HG03354 (cell line): ENCODE measurements at regions not wholly inside any gene's neighbourhood (a gene's known extent, or its start where the extent isn't known, plus 50 kb on each side); places are given as distances from the start of the nearest gene placed in this dataset.
"Not testable (repeated sequence)": the region's sequence is repeated elsewhere in the genome, so short reads cannot be mapped to it uniquely, and the experiment has no call there.

Experiments
- ATAC-seq: cut with Tn5 transposase; IDR thresholded peaks from one replicate; pipeline ENCODE4 v1.9.1; 2021; ENCODE audit warnings: mild to moderate bottlenecking; ENCODE audit not compliant: unreplicated experiment, poor library complexity, severe bottlenecking

DNA sequence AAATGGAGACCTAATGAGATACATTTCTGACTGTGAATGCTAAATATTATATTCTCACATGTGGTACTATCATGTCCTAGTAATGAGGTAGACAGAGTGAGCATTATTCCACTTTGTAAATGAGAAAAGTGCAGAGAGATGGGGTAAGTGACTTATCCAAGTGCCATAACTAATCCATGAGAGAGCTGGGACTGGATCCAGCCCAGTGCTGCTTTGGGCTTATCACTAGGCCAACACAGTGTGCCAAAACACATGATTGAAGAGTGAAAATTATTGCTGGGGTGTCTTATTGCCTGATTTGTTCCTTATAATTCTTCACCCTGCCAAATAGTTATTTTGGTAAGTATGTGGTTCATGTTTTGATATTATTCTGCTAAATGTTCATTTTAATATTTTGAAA lies 442.2 kb upstream of the GRAMD2B start:
- ATAC-seq: no peak

DNA sequence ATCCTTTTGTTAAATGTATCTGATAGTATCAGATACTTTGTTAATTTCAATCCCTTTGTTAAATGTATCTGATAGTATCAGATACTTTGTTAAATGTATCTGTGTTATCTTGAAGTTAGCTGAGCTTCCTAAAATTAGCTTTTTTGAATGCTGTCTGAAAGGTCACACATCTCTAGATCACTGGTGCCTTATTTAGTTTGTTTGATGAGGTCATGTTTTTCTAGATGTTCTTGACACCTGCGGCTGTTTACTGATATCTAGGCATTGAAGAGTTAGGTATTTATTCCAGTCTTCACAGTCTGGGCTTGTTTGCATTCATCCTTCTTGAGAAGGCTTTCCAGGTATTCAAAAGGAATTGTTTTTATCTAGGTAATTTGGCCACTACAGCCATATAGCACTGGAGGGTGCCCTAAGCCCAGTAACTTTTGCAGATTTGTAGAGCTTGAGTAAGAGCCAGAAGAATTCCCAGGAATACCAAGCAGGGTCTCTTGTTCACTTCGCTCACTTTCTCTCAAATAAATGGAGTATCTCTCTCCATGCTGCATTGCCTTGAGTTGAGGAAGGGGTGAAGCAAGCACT lies 435.4 kb upstream of the GRAMD2B start:
- no peak for ATAC-seq

GRCh38 chr5:125992050-125992449 lies 431.2 kb upstream of the GRAMD2B start:
- no peak for ATAC-seq

DNA sequence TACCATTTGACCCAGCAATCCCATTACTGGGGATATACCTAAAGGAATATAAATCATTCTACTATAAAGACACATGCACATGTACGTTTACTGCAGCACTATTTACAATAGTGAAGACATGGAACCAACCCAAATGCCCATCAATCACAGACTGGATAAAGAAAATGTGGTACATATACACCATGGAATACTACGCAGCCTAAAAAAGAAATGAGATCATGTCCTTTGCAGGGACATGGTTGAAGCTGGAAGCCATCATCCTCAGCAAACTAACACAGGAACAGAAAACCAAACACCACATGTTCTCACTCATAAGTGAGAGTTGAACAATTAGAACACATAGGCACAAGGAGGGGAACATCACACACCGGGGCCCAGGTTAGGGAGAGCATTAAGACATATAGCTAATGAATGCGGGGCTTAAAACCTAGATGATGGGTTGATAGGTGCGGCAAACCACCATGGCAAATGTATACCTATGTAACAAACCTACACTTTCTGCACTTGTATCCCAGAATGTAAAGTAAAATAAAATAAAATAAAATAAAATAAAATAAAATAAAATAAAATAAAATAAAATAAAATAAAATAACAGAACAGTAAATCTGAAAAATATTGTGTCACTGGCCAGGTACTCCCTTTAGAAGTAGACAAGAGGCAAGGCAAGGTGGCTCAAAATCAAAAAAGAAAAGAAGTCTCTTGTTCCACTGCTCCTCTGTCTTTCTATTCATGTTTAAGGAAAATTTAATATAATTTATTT lies 423.8 kb upstream of the GRAMD2B start:
- not testable (repeated sequence) for ATAC-seq

- ATAC-seq: no peak
Observed at GRCh38 chr5:126000507-126000906, 422.7 kb upstream of the GRAMD2B start.

- ATAC-seq: no peak
Observed at GRCh38 chr5:126002222-126002897, 420.8 kb upstream of the GRAMD2B start.

DNA sequence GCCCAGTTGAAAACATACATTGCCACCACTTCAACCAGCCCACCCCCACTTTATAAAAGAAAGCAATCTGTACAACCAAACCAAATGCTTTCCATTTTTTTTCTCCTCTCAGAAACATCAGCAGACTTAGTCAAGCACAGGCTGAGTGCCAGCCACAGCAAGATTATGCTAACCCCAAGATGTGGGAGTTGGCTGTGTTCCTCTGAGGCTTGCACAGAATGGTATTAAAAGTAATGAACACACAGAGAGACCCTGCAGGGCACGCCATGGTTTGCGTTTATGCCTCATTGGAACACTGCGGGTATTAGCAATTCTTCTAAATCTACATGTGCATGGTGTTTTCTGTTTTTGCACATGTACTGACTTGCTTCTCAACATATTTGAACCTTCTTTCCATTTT lies 419.9 kb upstream of the GRAMD2B start:
- ATAC-seq: no peak

- ATAC-seq: no peak
Observed at GRCh38 chr5:126004636-126005035, 418.6 kb upstream of the GRAMD2B start.

GRCh38 chr5:126007841-126008240 lies 415.4 kb upstream of the GRAMD2B start:
- ATAC-seq: no peak

DNA sequence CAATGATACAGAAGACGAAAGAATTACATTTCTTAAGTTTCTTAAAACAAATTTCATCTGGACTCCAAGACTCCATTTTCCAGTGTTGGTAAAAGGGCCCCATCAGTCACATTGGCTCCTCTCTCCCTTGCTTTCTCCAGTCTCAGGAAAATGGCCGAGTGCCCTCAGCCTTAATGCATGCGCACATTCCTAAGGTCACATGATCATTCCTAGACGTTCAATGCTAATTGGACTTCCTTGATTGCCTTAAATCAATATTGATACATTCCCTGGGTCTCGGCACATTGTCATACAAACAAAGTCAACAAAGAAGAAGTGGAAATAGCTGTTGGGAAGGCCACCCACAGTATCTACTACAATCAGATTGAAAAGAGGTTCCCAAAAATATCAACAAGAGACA lies 413.6 kb upstream of the GRAMD2B start:
- ATAC-seq: no peak

- not testable (repeated sequence) for ATAC-seq
Observed at GRCh38 chr5:126011526-126011925, 411.7 kb upstream of the GRAMD2B start.

GRCh38 chr5:126014676-126015075 lies 408.5 kb upstream of the GRAMD2B start:
- ATAC-seq: no peak

- ATAC-seq: no peak
Observed at GRCh38 chr5:126015235-126016181, 407.7 kb upstream of the GRAMD2B start.

GRCh38 chr5:126016256-126016655 lies 407.0 kb upstream of the GRAMD2B start:
- no peak for ATAC-seq

DNA sequence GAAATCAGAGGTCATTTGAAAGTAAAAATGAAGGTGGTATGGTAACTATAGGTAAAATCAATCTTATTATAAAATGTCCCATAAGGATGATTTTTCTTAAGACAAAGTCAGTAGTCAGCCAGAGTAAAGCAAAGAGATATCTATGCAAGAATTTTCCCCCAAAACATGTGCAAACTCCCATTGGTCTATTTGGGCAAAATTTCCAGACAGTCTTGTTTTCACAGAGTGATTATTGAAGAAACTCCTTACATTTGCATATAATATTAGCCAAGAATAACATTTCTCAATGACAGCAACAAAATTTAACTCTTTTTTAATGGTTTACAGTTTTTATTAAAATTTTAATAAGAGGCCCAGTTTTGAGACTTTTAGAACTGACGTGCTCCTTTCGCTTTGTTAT lies 406.1 kb upstream of the GRAMD2B start:
- no peak for ATAC-seq

GRCh38 chr5:126020770-126021169 lies 402.4 kb upstream of the GRAMD2B start:
- no peak for ATAC-seq

GRCh38 chr5:126023994-126024441 lies 399.2 kb upstream of the GRAMD2B start:
- ATAC-seq: no peak

DNA sequence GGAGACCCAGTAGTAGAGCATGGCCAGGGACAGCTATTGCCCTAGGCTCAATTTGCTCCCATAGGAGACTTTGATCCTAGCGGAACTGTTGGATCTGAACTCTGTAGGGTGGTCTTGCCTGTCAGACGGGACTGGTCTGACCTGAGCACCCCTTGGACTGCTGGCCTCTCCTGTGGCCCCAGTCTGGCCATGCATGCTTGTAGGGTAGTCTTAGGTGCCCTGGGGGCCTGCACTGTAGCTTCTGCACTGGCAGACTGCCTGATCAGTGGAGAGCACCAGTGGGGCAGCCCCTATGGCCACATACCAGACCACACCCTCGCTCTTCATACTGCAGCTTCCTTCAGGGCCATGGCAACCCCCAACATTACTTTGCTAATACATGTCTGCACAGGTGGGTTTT lies 396.1 kb upstream of the GRAMD2B start:
- ATAC-seq: no peak

GRCh38 chr5:126027652-126028051 lies 395.6 kb upstream of the GRAMD2B start:
- no peak for ATAC-seq

DNA sequence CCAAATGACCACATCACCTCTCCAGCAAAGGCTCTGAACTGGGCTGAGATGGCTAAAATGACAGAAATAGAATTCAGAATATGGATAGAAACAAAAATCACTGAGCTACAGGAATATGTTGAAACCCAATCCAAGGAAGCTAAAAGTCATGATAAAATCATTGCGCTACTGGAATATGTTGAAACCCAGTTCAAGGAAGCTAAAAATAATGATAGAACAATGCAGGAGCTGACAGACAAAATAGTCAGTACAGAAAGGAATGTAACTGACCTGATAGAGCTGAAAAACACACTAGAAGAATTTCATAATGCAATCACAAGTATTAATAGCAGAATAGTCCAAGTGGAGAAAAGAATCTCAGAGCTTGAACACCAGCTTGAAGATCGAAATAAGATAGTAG lies 394.9 kb upstream of the GRAMD2B start:
- no peak for ATAC-seq
